K562 (cell line): ENCODE measurements at regions not wholly inside any gene's neighbourhood (a gene's known extent, or its start where the extent isn't known, plus 50 kb on each side); places are given as distances from the start of the nearest gene placed in this dataset.
A peak's percentile ranks its signal among the peaks of the same experiment; 100 is the strongest.

Experiments used
- ATAC-seq: fragments of 200-7000 bp; cut with Tn5 transposase; 3 replicates; pipeline ENCODE4 v1.9.1; 2020; ENCODE audit warnings: moderate library complexity
- BruUV-seq: library from RNA; stranded (reverse); fragments of 400-500 nt; replicated peaks from 2 replicates; lab custom pipeline; 2021; lab: Mats Ljungman, UMichigan
- CTCF ChIA-PET: fragments of 300-600 bp; formaldehyde crosslinking; extraction: SDS; loops from one replicate; lab custom pipeline; 2021; ENCODE audit warnings: low intra/inter-chr PET ratio; lab: Yijun Ruan, JAX
- POLR2A ChIA-PET: fragments of 300-600, 350-650 bp; sonication (Branson Sonifier 250); formaldehyde crosslinking; extraction: SDS; loops from one replicate; lab custom pipeline; 2021; ENCODE audit warnings: antibody characterized with exemption, inconsistent platforms; lab: Yijun Ruan, JAX
- DNase-seq, 4 experiments: peaks; one replicate each; pipeline versions ENCODE4 v3.0.0 to v3.0.0-alpha.2; 2011 to 2018; ENCODE audit warnings: low spot score in 3 of 4, mixed read lengths in 3 of 4; ENCODE audit errors: extremely low read depth in 1 of 4
- FAIRE-seq: peaks from 2 replicates; lab custom pipeline; 2011; peaks lifted over from hg19 to GRCh38; lab: Jason Lieb, UNC
- H2AFZ ChIP-seq: 2 replicates; pipeline ENCODE4 v1.6.0; 2011; ENCODE audit warnings: low read depth, low read length, control low read depth, inconsistent platforms
- H3K27ac ChIP-seq: fragments of 200-600 bp; 3 replicates; pipeline ENCODE4 v1.8.0; 2011; ENCODE audit warnings: low read depth, mild to moderate bottlenecking, control low read depth, inconsistent platforms, low read length, moderate library complexity, mixed read lengths; ENCODE audit errors: extremely low read depth
- H3K27me3 ChIP-seq, 2 experiments: fragments of 300-600 bp in 1 of 2; 2 replicates in 1 of 2; 3 replicates in 1 of 2; pipeline versions ENCODE4 v1.6.0 to v1.8.0; 2011; ENCODE audit warnings: inconsistent platforms in 2 of 2, low read length in 2 of 2, mild to moderate bottlenecking in 1 of 2, mixed read lengths in 1 of 2, moderate library complexity in 1 of 2; ENCODE audit not compliant: control insufficient read depth in 2 of 2, insufficient read depth in 2 of 2
- H3K36me3 ChIP-seq: fragments of 300-600 bp; 3 replicates; pipeline ENCODE4 v1.8.0; 2011; ENCODE audit warnings: mild to moderate bottlenecking, low read length, inconsistent platforms; ENCODE audit not compliant: control insufficient read depth, insufficient read depth
- H3K4me1 ChIP-seq, 2 experiments: fragments of 200-600 bp in 1 of 2; replicated peaks in 1 of 2; 2 replicates in 1 of 2; 3 replicates in 1 of 2; pipeline versions ENCODE4 v1.5.1 to v1.8.0; 2011; ENCODE audit warnings: inconsistent platforms in 2 of 2, low read length in 2 of 2, mild to moderate bottlenecking in 1 of 2, mixed read lengths in 1 of 2, moderate library complexity in 1 of 2; ENCODE audit not compliant: control insufficient read depth in 2 of 2, insufficient read depth in 2 of 2
- H3K4me2 ChIP-seq: 2 replicates; pipeline ENCODE4 v1.6.1; 2011; ENCODE audit warnings: low read length, control low read depth, inconsistent platforms, mixed read lengths; ENCODE audit not compliant: insufficient read depth
- H3K4me3 ChIP-seq: fragments of 200-600 bp; sonication (generic), shearing (Covaris generic); 2 replicates; pipeline ENCODE4 v1.5.1; 2016; ENCODE audit warnings: control low read depth, inconsistent platforms
- H3K79me2 ChIP-seq: fragments of 200-600 bp; 3 replicates; pipeline ENCODE4 v1.8.0; 2011; ENCODE audit warnings: low read length, inconsistent platforms; ENCODE audit not compliant: control insufficient read depth, insufficient read depth
- H3K9ac ChIP-seq, 2 experiments: 2 replicates each; pipeline versions ENCODE4 v1.6.0 to v1.6.1; 2011; ENCODE audit warnings: low read depth in 2 of 2, low read length in 2 of 2, control low read depth in 1 of 2, inconsistent platforms in 1 of 2, mild to moderate bottlenecking in 1 of 2, mixed read lengths in 1 of 2; ENCODE audit not compliant: insufficient read depth in 1 of 2
- H3K9me1 ChIP-seq: one replicate; pipeline ENCODE4 v1.6.0; 2011; ENCODE audit warnings: inconsistent platforms, mild to moderate bottlenecking, low read length, moderate library complexity; ENCODE audit not compliant: control insufficient read depth, insufficient read depth
- H3K9me3 ChIP-seq: replicated peaks from 2 replicates; pipeline ENCODE4 v1.5.1; 2011; ENCODE audit warnings: low read depth, low read length, inconsistent platforms; ENCODE audit not compliant: control insufficient read depth, insufficient read depth
- H4K20me1 ChIP-seq: replicated peaks from 2 replicates; pipeline ENCODE4 v1.6.1; 2011; ENCODE audit warnings: low read length, inconsistent platforms, mixed read lengths; ENCODE audit not compliant: control insufficient read depth, insufficient read depth
- C11orf30 ChIP-seq: fragments of 450-650 bp; IDR thresholded peaks from 2 replicates; pipeline ENCODE4 v1.6.1; 2016; ENCODE audit warnings: low read depth, mild to moderate bottlenecking
- MAFF ChIP-seq: IDR thresholded peaks from 2 replicates; pipeline ENCODE4 v1.6.1; 2012; ENCODE audit warnings: low read length, improper control_type of control experiment
- MAFG ChIP-seq: fragments of 450-650 bp; conservative IDR thresholded peaks from 2 replicates; pipeline ENCODE4 v1.6.1; 2016; ENCODE audit warnings: missing genetic modification characterization, missing compliant biosample characterization
- NFE2 ChIP-seq: IDR thresholded peaks from 2 replicates; pipeline ENCODE4 v1.6.1; 2014; ENCODE audit warnings: antibody characterized with exemption, low read depth
- NFE2L1 ChIP-seq: fragments of 450-650 bp; IDR thresholded peaks from 2 replicates; pipeline ENCODE4 v1.6.1; 2016; ENCODE audit warnings: missing genetic modification characterization, low read depth, mild to moderate bottlenecking, missing compliant biosample characterization, moderate library complexity, borderline replicate concordance
- RBM25 ChIP-seq: fragments of 200-400 bp; formaldehyde crosslinking; IDR thresholded peaks from 2 replicates; pipeline ENCODE4 v1.6.1; 2018; ENCODE audit warnings: low read length, low read depth, moderate library complexity; ENCODE audit not compliant: severe bottlenecking
- SP2 ChIP-seq: IDR thresholded peaks from 2 replicates; pipeline ENCODE4 v1.6.1; 2011; ENCODE audit warnings: mild to moderate bottlenecking, low read depth, low read length, moderate library complexity; ENCODE audit not compliant: poor library complexity, severe bottlenecking; ENCODE audit errors: extremely low read depth
- TCF7 ChIP-seq: sonication (generic); IDR thresholded peaks from 2 replicates; pipeline ENCODE4 v1.6.1; 2016; ENCODE audit warnings: antibody characterized with exemption, borderline replicate concordance
- TEAD4 ChIP-seq, 2 experiments: sonication (generic) in 1 of 2; formaldehyde crosslinking in 1 of 2; IDR thresholded peaks; 2 replicates each; pipeline versions ENCODE4 v1.6.1 to v1.8.0; 2012 to 2022; ENCODE audit warnings: borderline replicate concordance in 1 of 2, inconsistent platforms in 1 of 2, low read length in 1 of 2, mild to moderate bottlenecking in 1 of 2, missing genetic modification reagents in 1 of 2
- ZNF143 ChIP-seq: sonication (generic); formaldehyde crosslinking; IDR thresholded peaks from 2 replicates; pipeline ENCODE4 v1.9.0; 2022; ENCODE audit warnings: mild to moderate bottlenecking, missing genetic modification reagents
- ZNF316 ChIP-seq: fragments of 450-650 bp; IDR thresholded peaks from 2 replicates; pipeline ENCODE4 v1.6.1; 2016
- in situ Hi-C: fragments of 300-500 bp; cut with MboI; formaldehyde crosslinking; loops from 4 replicates; pipeline ENCODE4 v1.15.0; 2018; ENCODE audit warnings: inconsistent platforms, mixed read lengths
- intact Hi-C: fragments of 100-400 bp; cut with micrococcal nuclease; formaldehyde crosslinking; loops from 2 replicates; pipeline ENCODE4 v1.14.2; 2022
- TF ChIP-seq, protein P1 (sequence below), 3 experiments: IDR thresholded peaks in 2 of 3; conservative IDR thresholded peaks in 1 of 3; 2 replicates each; pipeline ENCODE4 v1.5.1; 2011 to 2012; ENCODE audit warnings: low read length in 3 of 3, mild to moderate bottlenecking in 3 of 3, control low read depth in 2 of 3, improper control_type of control experiment in 1 of 3, inconsistent platforms in 1 of 3, low read depth in 1 of 3, mixed read lengths in 1 of 3, moderate library complexity in 1 of 3; ENCODE audit not compliant: insufficient read depth in 2 of 3
- TF ChIP-seq, protein P2 (sequence below): fragments of 450-650 bp; formaldehyde crosslinking; IDR thresholded peaks from 2 replicates; pipeline ENCODE4 v1.4.0; 2020; ENCODE audit warnings: mild to moderate bottlenecking, moderate library complexity
- TF ChIP-seq, protein P3 (sequence below): sonication (generic); formaldehyde crosslinking; IDR thresholded peaks from 2 replicates; pipeline ENCODE4 v1.8.1; 2023; ENCODE audit warnings: mild to moderate bottlenecking, missing genetic modification reagents
- TF ChIP-seq, protein P4 (sequence below): fragments of 450-650 bp; IDR thresholded peaks from one replicate; pipeline ENCODE4 v1.6.1; 2018; ENCODE audit warnings: mild to moderate bottlenecking, moderate library complexity; ENCODE audit not compliant: partially characterized antibody

DNA sequence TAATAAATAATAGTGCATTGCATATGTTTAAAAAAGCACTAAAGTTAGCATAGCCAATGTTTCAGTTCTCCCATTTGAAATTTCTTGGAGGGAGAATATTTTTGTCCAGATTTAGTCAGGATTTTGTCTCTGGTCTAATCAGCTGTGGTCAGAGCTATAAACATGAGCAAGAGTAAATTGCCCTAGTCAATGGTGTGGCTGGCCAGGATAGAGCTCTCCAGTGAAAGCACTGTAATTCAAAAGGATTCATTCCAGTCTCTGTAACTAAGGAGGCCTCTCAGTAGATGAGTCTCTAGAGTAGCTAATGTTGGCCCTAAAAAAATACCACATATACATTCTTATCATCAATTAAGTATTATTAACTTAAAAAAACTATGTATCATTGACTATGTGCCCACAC, 241.6 kb downstream of the CDCA7 start (continued):
- TF ChIP-seq SP2 (no peak), TCF7 (no peak), TEAD4 (IDR thresholded peaks at IDR 0.05; ENCODE audit: low read length) (no peak), TEAD4 (CRISPR knock-in tag; IDR thresholded peaks at IDR 0.05; ENCODE audit: borderline replicate concordance) (no peak), ZNF143 (CRISPR knock-in tag) (no peak)
- TF ChIP-seq, protein P1, sequence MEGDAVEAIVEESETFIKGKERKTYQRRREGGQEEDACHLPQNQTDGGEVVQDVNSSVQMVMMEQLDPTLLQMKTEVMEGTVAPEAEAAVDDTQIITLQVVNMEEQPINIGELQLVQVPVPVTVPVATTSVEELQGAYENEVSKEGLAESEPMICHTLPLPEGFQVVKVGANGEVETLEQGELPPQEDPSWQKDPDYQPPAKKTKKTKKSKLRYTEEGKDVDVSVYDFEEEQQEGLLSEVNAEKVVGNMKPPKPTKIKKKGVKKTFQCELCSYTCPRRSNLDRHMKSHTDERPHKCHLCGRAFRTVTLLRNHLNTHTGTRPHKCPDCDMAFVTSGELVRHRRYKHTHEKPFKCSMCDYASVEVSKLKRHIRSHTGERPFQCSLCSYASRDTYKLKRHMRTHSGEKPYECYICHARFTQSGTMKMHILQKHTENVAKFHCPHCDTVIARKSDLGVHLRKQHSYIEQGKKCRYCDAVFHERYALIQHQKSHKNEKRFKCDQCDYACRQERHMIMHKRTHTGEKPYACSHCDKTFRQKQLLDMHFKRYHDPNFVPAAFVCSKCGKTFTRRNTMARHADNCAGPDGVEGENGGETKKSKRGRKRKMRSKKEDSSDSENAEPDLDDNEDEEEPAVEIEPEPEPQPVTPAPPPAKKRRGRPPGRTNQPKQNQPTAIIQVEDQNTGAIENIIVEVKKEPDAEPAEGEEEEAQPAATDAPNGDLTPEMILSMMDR (IDR thresholded peaks at IDR 0.05 in 2 of 3, conservative IDR thresholded peaks at IDR 0.05 in 1 of 3; ENCODE audit: insufficient read depth in 2 of 3, low read depth in 1 of 3, low read length in 3 of 3), result no peak

DNA sequence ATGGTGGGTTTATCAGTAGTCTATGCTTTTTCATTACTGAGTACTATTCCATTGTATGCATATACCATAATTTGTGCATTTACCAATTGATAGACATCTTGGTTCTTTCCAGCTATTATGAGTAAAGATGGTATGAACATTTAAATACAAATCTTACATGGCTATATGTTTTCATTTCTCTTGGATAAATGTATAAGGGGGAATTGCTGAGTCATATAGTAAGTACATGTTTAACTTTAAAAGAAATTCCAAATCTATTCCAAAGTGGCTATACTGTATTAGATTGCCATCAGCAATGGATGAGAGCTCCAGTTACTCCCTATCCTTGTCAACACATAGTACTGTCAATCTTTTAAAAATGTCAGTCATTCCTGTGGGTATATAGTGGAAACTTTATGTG, 243.9 kb downstream of the CDCA7 start:
- H3K36me3 ChIP-seq, result no peaks in the 10 kb centered on the region
- no peaks in the 10 kb centered on the region for H3K9me3 ChIP-seq
- no peak overlapping the region for H3K27ac ChIP-seq
- intact Hi-C loops (no loop called here), in situ Hi-C loops (no loop called here)
- no peak for ATAC-seq
- FAIRE-seq, result no peak
- H3K4me1 ChIP-seq, result no peaks in the 10 kb centered on the region
- no TSS peak for BruUV-seq
- POLR2A ChIA-PET, result interaction anchor here (0.6 kb wide), 1 partner anchor 399 kb away, joined by 3 read pairs; no protein-coding TSS in a partner anchor
- DNase-seq, result no peak
- H3K9ac ChIP-seq, result no peak overlapping the region
- H3K4me3 ChIP-seq, result no peak overlapping the region
- no peak overlapping the region for H3K4me2 ChIP-seq
- H4K20me1 ChIP-seq, result no peaks in the 10 kb centered on the region
- H3K9me1 ChIP-seq, result no peaks in the 10 kb centered on the region
- no peak overlapping the region for H2AFZ ChIP-seq
- no peaks in the 10 kb centered on the region for H3K79me2 ChIP-seq
- H3K27me3 ChIP-seq, result no peaks in the 10 kb centered on the region
- CTCF ChIA-PET, result interaction anchor here (0.7 kb wide), 1 partner anchor 10 kb away, joined by 3 read pairs; no protein-coding TSS in a partner anchor
- TF ChIP-seq NFE2L1 (tag) (peak; percentile 43; the same call in 1 of the 2 replicates), NFE2 (peak; percentile 34; the same call in 1 of the 2 replicates), MAFF (peak; percentile 23; the same call in 1 of the 2 replicates), RBM25 (peak; percentile 30), MAFG (tag) (peak; percentile 47), C11orf30 (peak; percentile 11; the same call in 1 of the 2 replicates), ZNF316 (peak; percentile 48)
- TF ChIP-seq, protein P2, sequence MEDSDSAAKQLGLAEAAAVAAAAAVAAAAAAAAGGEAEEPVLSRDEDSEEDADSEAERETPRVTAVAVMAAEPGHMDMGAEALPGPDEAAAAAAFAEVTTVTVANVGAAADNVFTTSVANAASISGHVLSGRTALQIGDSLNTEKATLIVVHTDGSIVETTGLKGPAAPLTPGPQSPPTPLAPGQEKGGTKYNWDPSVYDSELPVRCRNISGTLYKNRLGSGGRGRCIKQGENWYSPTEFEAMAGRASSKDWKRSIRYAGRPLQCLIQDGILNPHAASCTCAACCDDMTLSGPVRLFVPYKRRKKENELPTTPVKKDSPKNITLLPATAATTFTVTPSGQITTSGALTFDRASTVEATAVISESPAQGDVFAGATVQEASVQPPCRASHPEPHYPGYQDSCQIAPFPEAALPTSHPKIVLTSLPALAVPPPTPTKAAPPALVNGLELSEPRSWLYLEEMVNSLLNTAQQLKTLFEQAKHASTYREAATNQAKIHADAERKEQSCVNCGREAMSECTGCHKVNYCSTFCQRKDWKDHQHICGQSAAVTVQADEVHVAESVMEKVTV, result no peak
- TF ChIP-seq, protein P3, sequence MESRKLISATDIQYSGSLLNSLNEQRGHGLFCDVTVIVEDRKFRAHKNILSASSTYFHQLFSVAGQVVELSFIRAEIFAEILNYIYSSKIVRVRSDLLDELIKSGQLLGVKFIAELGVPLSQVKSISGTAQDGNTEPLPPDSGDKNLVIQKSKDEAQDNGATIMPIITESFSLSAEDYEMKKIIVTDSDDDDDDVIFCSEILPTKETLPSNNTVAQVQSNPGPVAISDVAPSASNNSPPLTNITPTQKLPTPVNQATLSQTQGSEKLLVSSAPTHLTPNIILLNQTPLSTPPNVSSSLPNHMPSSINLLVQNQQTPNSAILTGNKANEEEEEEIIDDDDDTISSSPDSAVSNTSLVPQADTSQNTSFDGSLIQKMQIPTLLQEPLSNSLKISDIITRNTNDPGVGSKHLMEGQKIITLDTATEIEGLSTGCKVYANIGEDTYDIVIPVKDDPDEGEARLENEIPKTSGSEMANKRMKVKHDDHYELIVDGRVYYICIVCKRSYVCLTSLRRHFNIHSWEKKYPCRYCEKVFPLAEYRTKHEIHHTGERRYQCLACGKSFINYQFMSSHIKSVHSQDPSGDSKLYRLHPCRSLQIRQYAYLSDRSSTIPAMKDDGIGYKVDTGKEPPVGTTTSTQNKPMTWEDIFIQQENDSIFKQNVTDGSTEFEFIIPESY, result no peak
- TF ChIP-seq, protein P4, sequence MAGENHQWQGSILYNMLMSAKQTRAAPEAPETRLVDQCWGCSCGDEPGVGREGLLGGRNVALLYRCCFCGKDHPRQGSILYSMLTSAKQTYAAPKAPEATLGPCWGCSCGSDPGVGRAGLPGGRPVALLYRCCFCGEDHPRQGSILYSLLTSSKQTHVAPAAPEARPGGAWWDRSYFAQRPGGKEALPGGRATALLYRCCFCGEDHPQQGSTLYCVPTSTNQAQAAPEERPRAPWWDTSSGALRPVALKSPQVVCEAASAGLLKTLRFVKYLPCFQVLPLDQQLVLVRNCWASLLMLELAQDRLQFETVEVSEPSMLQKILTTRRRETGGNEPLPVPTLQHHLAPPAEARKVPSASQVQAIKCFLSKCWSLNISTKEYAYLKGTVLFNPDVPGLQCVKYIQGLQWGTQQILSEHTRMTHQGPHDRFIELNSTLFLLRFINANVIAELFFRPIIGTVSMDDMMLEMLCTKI, result no peak
